ENCODE measurements at regions not wholly inside any gene's neighbourhood (a gene's known extent, or its start where the extent isn't known, plus 50 kb on each side); places are given as distances from the start of the nearest gene placed in this dataset.

GRCh38 chr13:60700994-60701393 is 304.0 kb downstream of the TDRD3 start:
- TF ChIP-seq CTCF (IDR thresholded peaks at IDR 0.05) (no peak), POLR2A (IDR thresholded peaks at IDR 0.05) (no peak)

All from body of pancreas (tissue), 4 donors.